NCI-H2107 treated with DMSO at 0.1 percent for 48 hours (cell line): ENCODE measurements at regions not wholly inside any gene's neighbourhood (a gene's known extent, or its start where the extent isn't known, plus 50 kb on each side); places are given as distances from the start of the nearest gene placed in this dataset.
A peak's percentile ranks its signal among the peaks of the same experiment; 100 is the strongest.

Source experiments
- DNase-seq: peaks from one replicate; lab custom pipeline; 2025; ENCODE audit not compliant: unreplicated experiment; lab: John Stamatoyannopoulos, UW

- no peak for DNase-seq
Measured at GRCh38 chr9:38229504-38230155, 160.6 kb upstream of the SHB start.

- DNase-seq, result peak; percentile 2
Measured at GRCh38 chr9:38229104-38229500, 160.1 kb upstream of the SHB start.

- DNase-seq, result peak; percentile 32
Measured at GRCh38 chr9:38228331-38229103, 159.5 kb upstream of the SHB start.

GRCh38 chr9:38227656-38228055, 158.6 kb upstream of the SHB start:
- peak; percentile 36 for DNase-seq

- DNase-seq, result peak; percentile 94
Measured at GRCh38 chr9:38227061-38227540, 158.1 kb upstream of the SHB start.

- DNase-seq, result peak; percentile 79
Measured at GRCh38 chr9:38226491-38226951, 157.5 kb upstream of the SHB start.

GRCh38 chr9:38224941-38225340, 155.9 kb upstream of the SHB start:
- DNase-seq, result no peak

GRCh38 chr9:38216572-38216971, 147.5 kb upstream of the SHB start:
- DNase-seq, result no peak

GRCh38 chr9:38215465-38215864, 146.4 kb upstream of the SHB start:
- DNase-seq, result no peak

GRCh38 chr9:38214432-38214831, 145.4 kb upstream of the SHB start:
- no peak for DNase-seq

- DNase-seq, result no peak
Measured at GRCh38 chr9:38213631-38214299, 144.7 kb upstream of the SHB start.

GRCh38 chr9:38212016-38212415, 143.0 kb upstream of the SHB start:
- no peak for DNase-seq

- DNase-seq, result no peak
Measured at GRCh38 chr9:38211002-38211401, 142.0 kb upstream of the SHB start.

GRCh38 chr9:38208206-38208901, 139.3 kb upstream of the SHB start:
- DNase-seq, result no peak

- no peak for DNase-seq
Measured at GRCh38 chr9:38207247-38207778, 138.3 kb upstream of the SHB start.

GRCh38 chr9:38205279-38205678, 136.3 kb upstream of the SHB start:
- DNase-seq, result no peak

- DNase-seq, result no peak
Measured at GRCh38 chr9:38202336-38202938, 133.4 kb upstream of the SHB start.

GRCh38 chr9:38201844-38202243, 132.8 kb upstream of the SHB start:
- DNase-seq, result no peak

GRCh38 chr9:38200431-38200830, 131.4 kb upstream of the SHB start:
- DNase-seq, result no peak

GRCh38 chr9:38198140-38198539, 129.1 kb upstream of the SHB start:
- DNase-seq, result no peak

- DNase-seq, result no peak
Measured at GRCh38 chr9:38196714-38197113, 127.7 kb upstream of the SHB start.
